GM15510 (cell line): ENCODE measurements at regions not wholly inside any gene's neighbourhood (a gene's known extent, or its start where the extent isn't known, plus 50 kb on each side); places are given as distances from the start of the nearest gene placed in this dataset.

Source experiments
- POLR2A ChIP-seq: IDR thresholded peaks from 3 replicates; pipeline ENCODE4 v1.6.1; 2011; ENCODE audit warnings: borderline replicate concordance; ENCODE audit not compliant: insufficient read length; ENCODE audit errors: extremely low read depth

DNA sequence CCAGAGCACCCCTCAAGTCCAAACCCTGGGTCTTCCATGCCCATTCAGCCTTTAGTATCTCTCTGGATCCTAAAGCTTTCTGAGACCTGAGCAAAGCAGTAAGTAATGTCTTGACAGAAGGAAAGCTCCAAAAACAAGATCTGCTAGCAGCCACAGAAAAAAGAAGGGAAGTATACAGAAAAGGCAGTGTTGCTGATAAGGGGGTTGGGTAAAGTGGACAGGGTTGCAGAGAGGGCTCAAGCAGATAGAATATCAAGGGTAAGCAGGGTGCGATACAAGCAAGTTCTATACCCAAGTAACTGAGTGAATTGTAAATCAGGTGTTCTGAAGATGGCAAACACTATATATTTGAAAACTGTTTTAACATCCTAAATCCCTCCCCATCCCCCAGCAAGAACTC, 113.4 kb upstream of the CARMIL1 start:
- no peak for TF ChIP-seq POLR2A

DNA sequence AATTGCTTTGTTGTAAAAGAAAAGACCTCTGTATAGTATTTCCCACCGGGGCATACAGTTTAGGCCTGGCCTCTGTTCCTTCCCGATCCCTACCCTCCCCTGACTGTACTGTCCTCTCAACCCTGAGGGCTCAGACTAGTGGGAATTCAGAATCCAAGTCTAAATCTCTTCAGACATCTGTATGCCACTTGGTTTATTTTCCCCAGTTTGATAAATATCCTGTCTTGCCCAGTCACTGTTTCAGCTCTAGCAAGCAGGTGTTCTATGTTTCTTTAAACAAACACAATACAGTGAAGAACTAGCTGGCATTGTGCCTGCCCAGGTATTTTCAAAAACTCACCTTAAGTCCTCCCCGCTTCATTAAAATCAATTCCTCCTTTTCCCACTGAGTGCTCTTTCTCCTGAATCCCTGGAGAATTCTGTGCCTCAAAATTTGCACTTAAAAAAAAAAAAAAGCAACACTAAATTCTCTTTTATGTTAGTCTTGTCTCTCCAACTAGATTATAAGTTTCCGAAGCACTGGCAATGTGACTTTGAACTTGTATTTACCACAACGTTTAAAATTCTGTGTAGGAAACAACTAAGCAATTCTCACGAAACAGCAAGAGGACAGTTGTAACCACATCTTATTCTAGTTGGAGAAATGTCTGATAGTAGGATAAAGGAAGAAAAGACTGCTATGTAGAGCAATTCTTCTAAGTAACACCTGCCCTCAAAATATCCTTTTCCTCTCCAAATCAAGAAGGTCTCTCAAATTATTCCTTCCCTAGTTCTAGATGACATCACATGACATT, 112.0 kb upstream of the CARMIL1 start:
- TF ChIP-seq POLR2A: no peak

DNA sequence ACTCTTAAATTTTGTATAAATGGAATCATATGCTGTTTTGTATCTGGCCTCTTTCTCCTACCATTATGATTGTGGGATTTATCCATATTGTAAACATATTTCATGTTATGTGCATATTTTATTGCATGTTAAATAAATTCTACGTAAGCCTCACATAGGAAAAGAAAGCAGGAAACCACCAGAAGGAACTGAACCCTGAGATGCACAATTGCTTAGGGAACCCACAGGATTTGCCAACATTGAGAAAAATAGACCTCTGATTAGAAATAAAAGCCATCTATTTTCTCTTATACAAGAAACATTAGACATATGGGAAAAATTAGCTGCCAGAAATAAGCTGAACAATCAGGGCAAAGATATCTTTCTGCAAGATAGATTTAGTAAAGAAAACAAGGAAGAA, 111.2 kb upstream of the CARMIL1 start:
- TF ChIP-seq POLR2A: no peak

DNA sequence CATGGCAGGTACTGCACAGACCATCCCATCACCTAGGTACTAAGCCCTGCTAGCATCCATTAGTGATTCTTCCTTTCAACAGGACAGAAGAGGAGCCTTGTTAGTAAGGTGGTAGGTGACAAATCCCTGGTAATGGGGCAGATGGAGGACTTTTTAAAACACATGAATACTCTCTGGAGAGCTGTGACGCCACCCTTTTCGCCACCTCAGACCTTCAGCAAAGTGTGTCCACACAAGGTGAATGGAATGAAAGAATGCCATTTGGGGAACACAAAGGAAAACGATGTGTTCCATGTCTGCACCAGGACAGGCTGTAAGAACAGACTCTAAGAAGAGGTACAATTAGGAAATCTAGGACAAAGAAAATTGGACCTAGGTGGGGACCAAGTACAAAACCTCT, 110.5 kb upstream of the CARMIL1 start:
- no peak for TF ChIP-seq POLR2A

DNA sequence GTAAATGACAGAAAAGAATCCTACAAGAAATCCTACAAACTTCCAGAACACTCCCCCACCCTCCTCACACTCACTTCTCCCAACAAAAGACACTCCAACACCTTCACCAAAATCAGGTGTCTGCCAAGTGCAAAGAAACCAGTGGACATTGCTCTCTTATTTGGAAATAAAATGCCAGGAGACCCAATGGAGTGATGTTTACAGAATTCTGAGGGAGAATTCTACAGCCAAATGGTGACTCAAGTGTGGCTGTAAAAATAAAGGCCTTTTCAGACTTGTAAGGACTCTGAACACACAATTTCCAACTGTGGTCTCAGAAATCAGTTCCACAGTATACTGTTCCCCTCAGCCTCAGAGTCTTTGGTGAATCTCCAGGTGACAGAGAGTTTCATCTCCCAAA, 109.6 kb upstream of the CARMIL1 start:
- TF ChIP-seq POLR2A: no peak

DNA sequence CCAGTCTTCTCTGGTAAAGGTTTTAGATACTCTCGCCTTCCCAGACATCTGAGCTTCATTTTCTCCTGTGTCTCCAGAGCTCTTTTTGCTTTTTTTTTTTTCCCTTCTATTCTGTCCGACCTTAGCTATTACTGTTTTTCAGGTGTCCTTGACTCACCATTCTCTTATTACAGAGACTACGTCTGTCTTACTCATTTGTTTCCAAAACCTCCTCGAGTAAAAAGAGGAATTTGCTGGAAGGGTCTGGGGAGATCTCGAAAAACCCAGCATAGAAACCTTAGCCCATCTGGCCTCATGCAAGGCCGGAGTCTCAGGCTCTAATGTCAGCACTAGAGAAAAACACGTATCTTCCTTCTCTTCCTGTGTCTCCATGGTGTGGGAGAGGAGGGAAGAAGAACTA, 109.2 kb upstream of the CARMIL1 start:
- TF ChIP-seq POLR2A: no peak

DNA sequence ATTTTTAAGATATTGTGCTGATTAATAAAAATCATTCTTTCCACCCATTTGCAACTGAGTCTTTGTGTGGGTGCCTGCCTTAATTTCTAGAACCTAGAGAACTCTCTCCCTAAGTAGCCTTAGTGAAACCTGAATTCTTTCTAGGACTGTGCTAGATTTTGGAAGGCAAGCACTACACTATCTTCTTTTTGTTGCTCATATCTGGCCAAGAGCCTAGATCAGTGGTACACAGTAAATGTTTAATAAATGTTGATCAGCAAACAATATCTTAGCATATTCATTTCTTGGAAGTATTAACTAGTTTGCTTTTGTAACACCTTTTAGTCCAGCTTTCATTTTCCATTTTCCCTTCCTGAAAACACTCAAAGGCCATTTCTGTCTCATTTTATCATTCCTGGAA, 108.5 kb upstream of the CARMIL1 start:
- no peak for TF ChIP-seq POLR2A

DNA sequence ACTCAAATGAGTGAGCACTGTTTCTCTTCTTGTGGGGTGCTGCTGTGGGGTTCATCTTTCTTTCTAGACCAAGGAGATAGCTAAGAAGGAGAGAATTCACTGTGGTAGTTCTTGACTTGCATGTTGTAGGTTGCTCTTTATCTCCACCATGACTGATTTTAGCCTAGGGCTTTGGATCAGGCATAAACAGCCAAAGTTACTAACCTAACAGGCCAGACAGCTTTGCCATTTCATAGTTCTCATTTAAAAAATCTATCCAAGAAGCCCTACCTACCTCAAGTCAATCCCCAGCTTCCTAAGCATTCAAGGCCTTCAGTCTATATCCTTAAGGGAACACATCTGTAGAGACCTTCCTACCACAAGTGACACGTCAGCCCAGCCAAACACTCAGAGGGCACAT, 107.9 kb upstream of the CARMIL1 start:
- TF ChIP-seq POLR2A: no peak

DNA sequence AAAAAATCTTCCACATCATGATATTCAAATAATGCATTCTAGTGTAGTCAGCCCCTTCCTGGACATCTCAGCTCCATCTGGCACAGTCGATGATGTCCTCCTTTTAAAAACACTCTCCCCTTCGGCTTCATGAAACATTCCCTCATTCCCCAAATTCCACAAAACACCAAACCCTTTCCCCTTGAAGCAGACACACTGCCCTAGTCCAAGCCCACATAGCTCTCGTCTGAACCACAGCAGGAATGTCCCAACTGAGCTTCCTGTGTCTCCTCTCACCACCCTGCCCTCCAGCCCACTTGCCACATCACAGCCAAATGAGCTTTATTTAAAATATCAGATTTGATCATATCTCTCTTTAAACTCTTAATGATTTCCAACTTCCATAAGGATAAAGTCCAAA, 106.4 kb upstream of the CARMIL1 start:
- TF ChIP-seq POLR2A: no peak

DNA sequence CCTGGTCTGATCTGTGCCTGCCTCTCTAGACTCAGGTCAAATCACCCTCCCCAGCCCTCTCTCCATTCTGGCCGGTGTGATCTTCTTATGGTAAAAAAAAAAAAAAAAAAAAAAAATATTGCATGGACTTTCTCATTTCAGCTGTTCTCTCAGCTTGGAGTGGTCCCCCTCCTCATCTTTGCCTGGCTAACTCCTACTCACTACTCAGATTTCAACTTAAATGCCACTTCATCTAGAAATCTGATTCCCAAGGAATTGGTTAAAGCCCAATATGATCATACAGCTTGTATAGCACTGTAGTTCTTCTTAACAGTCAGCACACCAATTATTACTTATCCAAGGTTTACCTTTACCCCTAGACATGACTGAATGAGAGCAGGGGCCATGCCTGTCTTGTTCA, 105.9 kb upstream of the CARMIL1 start:
- TF ChIP-seq POLR2A: no peak

DNA sequence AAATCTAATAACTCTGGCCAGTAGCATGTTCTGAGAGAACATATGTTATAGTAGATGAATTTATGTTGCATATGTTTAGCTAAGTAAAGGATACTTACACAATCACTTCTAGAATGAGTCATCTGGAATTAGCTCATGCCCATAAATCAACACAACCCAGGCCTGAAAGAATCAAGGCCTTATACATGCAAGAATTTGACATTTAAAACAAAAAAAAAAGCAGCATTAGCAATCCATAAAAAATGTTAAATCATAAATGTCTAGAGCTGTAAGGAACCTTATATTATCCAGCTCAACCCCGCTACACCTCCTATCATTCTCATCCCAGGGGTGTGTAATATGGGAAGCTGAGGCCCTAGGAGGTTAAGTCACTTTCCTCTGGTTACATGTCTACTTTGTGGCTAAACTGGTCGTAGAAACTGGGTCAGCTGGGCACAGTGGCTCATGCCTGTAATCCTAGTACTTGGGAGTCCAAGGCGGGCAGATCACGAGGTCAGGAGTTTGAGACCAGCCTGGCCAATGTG, 105.2 kb upstream of the CARMIL1 start:
- TF ChIP-seq POLR2A: no peak

DNA sequence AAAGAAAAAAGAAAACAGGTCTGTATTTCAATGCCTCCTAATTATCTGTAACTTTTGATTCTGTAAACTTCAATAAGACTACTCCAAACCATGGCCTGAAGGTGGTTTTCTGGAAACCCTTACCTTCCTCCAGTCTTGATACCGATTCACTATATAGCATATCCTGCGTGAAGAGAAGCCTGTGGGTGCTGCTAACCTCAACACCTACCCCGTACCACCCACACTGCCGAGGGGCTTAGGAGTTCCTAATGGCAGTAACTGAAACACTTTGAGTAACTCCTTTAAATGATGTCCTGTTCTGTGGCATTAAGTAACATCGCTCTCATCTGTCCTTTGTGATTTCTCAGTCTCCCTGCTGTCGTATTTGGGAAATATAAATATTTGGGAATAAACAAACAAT, 104.5 kb upstream of the CARMIL1 start:
- TF ChIP-seq POLR2A: no peak

DNA sequence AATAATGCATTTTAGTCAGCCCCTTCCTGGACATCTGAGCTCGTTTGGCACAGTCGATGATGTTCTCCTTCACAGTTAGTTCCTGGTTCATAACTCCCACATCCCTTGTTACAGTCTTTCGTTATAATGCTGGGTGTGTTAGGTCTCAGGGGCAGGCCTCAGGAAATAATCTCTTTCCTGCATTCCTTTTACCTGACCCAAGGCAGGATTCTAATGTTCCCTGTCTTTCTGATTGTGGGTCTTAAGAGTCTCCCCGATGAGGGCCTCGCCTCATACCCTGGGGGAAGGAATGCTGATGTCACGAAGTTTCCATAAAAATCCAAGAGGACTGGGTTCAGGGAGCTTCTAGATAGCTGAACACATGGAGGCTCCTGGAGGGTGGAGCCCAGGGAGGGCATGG, 104.0 kb upstream of the CARMIL1 start:
- TF ChIP-seq POLR2A: no peak

DNA sequence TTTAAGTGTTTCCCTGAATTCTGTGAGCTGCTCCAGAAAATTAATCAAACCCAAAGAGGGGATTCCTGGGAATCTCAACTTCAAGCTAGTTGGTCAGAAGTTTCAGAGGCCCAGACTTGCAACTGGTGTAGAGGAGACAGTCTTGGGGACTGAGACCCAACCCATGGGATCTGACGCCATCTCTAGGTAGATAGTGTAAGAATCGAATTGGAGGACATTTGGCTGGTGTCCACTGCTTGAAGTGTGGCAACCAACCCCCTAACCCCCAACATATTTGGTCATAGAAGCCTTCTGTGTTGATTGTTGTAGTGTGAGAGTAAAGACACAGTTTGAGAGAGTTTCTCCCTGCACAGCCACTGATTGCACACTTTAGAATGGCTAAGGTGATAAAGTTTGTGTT, 103.5 kb upstream of the CARMIL1 start:
- no peak for TF ChIP-seq POLR2A

DNA sequence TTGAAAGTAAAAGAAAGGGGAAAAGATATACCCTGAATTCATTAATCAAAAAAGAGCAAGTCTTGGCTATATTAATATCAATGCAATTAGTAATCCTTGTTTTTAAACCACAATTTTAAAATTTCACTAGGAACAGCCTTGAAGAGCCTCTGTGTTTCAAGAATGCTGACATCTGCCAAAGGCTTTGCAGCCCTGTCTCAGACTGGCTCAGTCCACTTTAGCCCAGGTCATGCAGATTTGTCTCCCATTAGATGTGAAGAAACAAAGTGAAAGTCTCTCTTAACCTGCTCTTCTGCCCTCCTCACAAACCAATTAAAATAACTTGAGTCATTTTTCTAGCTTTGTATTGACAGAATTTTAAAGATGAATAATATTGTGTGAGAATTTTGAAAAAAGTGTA, 102.7 kb upstream of the CARMIL1 start:
- no peak for TF ChIP-seq POLR2A

DNA sequence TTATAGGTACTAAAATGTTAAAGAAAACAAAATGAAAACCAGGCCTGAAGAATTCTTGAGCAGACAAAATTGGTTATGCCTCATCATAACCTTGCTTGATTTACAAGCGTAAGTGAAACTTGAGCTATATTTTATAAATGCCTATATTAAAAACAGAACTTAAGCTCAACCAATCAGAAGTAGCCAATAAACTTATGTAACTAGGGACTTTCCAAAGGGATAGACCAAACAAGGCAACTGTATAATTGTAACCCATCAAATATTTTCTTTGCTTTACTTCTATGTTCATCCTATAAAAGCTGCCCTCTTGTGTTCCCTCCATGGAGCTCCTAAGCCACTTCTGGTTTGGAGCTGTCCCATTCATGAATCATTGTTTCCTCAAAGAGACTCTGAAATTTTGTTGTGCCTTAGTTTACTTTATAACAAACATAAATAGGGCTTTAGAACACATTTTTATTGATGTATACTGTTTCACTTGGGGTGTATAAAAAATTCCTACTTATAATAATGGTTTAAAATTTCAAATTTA, 101.6 kb upstream of the CARMIL1 start:
- TF ChIP-seq POLR2A: no peak

DNA sequence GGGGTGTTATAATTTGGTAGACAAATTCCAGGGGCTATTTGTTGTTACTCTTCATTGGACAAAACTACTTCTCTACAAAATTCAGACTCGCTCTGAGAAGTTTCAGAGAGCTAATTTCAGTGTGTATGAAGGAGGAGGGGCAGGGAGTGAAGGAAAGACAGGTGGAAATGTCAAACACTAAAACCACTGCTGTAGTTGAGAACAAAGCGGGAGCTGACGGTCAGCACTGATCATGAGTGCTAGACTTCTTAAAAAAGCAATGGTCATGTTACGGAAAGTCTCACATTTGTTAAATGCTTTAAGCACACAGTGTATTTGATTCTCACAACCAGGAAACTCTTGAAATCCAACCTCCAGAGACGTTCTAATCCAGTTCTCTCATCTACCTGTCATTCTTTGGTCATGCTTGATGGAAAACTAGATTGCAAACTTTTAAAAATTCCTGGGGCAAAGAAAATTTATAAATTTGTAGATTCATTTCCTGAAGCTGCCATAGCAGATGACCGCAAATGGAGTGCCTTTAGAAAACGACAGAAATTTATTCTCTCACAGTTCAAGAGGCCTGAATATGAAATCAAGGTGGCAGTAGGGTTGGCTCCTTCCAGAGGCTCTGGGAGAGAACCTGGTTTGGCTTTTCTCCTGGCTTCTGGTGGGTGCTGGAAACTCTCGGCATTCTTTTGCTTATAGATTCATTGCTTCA, 100.7 kb upstream of the CARMIL1 start:
- no peak for TF ChIP-seq POLR2A
